H1 (cell line): ENCODE measurements at regions not wholly inside any gene's neighbourhood (a gene's known extent, or its start where the extent isn't known, plus 50 kb on each side); places are given as distances from the start of the nearest gene placed in this dataset.

Source experiments
- CTBP2 ChIP-seq: IDR thresholded peaks from 2 replicates; pipeline ENCODE4 v1.7.0; 2011; ENCODE audit warnings: borderline replicate concordance, mild to moderate bottlenecking, moderate library complexity, mixed read lengths, low read length; ENCODE audit not compliant: insufficient read depth, insufficient read length
- GTF2F1 ChIP-seq: IDR thresholded peaks from 2 replicates; pipeline ENCODE4 v1.6.1; 2012; ENCODE audit warnings: low read depth, low read length, improper control_type of control experiment, borderline replicate concordance
- NANOG ChIP-seq: IDR thresholded peaks from 2 replicates; pipeline ENCODE4 v1.6.1; 2011; ENCODE audit warnings: low read length, low read depth, mild to moderate bottlenecking, inconsistent platforms; ENCODE audit not compliant: insufficient read depth, poor library complexity, severe bottlenecking
- USF2 ChIP-seq: IDR thresholded peaks from 2 replicates; pipeline ENCODE4 v1.6.1; 2011; ENCODE audit warnings: low read length, improper control_type of control experiment

GRCh38 chr11:130668751-130669150 is 220.3 kb downstream of the ADAMTS15 start (continued):
- TF ChIP-seq GTF2F1 (no peak), USF2 (no peak), CTBP2 (no peak), NANOG (no peak)
